NCI-H2081 treated with DMSO at 0.1 percent for 48 hours (cell line): ENCODE measurements at regions not wholly inside any gene's neighbourhood (a gene's known extent, or its start where the extent isn't known, plus 50 kb on each side); places are given as distances from the start of the nearest gene placed in this dataset.
"Not testable (repeated sequence)": the region's sequence is repeated elsewhere in the genome, so short reads cannot be mapped to it uniquely, and the experiment has no call there.

Experiments
- DNase-seq: peaks from one replicate; lab custom pipeline; 2025; lab: John Stamatoyannopoulos, UW

GRCh38 chr6:115270953-115271352 lies 789.7 kb downstream of the FRK start:
- peak; percentile 81 for DNase-seq

- no peak for DNase-seq
Observed at GRCh38 chr6:115241373-115241772, 819.3 kb downstream of the FRK start.

- DNase-seq = no peak
Observed at GRCh38 chr6:115221198-115221597, 839.5 kb downstream of the FRK start.

GRCh38 chr6:115220551-115221159 lies 840.0 kb downstream of the FRK start:
- DNase-seq = no peak

GRCh38 chr6:115219645-115220044 lies 841.0 kb downstream of the FRK start:
- DNase-seq = no peak

- no peak for DNase-seq
Observed at GRCh38 chr6:115216835-115217234, 843.9 kb downstream of the FRK start.

- no peak for DNase-seq
Observed at GRCh38 chr6:115214283-115214682, 846.4 kb downstream of the FRK start.

- no peak for DNase-seq
Observed at GRCh38 chr6:115203381-115203780, 857.3 kb downstream of the FRK start.

- DNase-seq = no peak
Observed at GRCh38 chr6:115194981-115195638, 852.3 kb upstream of the HS3ST5 start.

- no peak for DNase-seq
Observed at GRCh38 chr6:115191989-115192388, 849.2 kb upstream of the HS3ST5 start.

- no peak for DNase-seq
Observed at GRCh38 chr6:115190534-115190933, 847.7 kb upstream of the HS3ST5 start.

GRCh38 chr6:115175456-115175855 lies 832.6 kb upstream of the HS3ST5 start:
- DNase-seq = not testable (repeated sequence)

GRCh38 chr6:115165912-115166311 lies 823.1 kb upstream of the HS3ST5 start:
- not testable (repeated sequence) for DNase-seq

- no peak for DNase-seq
Observed at GRCh38 chr6:115159733-115160132, 816.9 kb upstream of the HS3ST5 start.

GRCh38 chr6:115137910-115138309 lies 795.1 kb upstream of the HS3ST5 start:
- no peak for DNase-seq

GRCh38 chr6:115133790-115134189 lies 791.0 kb upstream of the HS3ST5 start:
- no peak for DNase-seq

- DNase-seq = no peak
Observed at GRCh38 chr6:115131709-115132490, 789.1 kb upstream of the HS3ST5 start.

- DNase-seq = not testable (repeated sequence)
Observed at GRCh38 chr6:115121513-115121912, 778.7 kb upstream of the HS3ST5 start.

- DNase-seq = no peak
Observed at GRCh38 chr6:115120391-115120790, 777.6 kb upstream of the HS3ST5 start.

GRCh38 chr6:115091461-115091860 lies 748.6 kb upstream of the HS3ST5 start:
- no peak for DNase-seq

GRCh38 chr6:115078555-115078954 lies 735.7 kb upstream of the HS3ST5 start:
- DNase-seq = no peak

GRCh38 chr6:115071962-115072361 lies 729.1 kb upstream of the HS3ST5 start:
- no peak for DNase-seq
